ENCODE measurements at regions not wholly inside any gene's neighbourhood (a gene's known extent, or its start where the extent isn't known, plus 50 kb on each side); places are given as distances from the start of the nearest gene placed in this dataset.

DNA sequence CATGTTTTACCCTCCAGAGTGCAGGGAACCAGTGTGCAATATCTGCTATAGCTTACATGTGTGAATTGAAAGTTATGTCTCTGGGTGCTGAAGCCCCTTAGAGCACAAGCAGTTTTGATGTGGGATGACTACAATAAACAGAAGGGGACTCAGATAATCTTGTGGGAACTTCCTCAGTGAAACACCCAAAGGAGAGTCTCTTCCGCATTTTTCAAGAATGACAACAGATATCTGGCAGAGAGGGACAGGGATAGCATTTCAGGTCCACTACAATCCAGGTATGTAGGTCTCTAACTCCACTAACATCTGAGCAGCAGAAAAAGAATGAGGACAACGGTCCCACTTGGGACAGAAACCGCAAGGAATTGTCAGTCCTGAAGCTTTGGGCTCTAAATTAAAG, 67.6 kb upstream of the PDE4B start:
- TF ChIP-seq, protein P1, sequence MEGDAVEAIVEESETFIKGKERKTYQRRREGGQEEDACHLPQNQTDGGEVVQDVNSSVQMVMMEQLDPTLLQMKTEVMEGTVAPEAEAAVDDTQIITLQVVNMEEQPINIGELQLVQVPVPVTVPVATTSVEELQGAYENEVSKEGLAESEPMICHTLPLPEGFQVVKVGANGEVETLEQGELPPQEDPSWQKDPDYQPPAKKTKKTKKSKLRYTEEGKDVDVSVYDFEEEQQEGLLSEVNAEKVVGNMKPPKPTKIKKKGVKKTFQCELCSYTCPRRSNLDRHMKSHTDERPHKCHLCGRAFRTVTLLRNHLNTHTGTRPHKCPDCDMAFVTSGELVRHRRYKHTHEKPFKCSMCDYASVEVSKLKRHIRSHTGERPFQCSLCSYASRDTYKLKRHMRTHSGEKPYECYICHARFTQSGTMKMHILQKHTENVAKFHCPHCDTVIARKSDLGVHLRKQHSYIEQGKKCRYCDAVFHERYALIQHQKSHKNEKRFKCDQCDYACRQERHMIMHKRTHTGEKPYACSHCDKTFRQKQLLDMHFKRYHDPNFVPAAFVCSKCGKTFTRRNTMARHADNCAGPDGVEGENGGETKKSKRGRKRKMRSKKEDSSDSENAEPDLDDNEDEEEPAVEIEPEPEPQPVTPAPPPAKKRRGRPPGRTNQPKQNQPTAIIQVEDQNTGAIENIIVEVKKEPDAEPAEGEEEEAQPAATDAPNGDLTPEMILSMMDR (IDR thresholded peaks at IDR 0.05; ENCODE audit: low read depth, low read length) = no peak
- DNase-seq (ENCODE audit: extremely low read depth, low read depth) = no peak

DNA sequence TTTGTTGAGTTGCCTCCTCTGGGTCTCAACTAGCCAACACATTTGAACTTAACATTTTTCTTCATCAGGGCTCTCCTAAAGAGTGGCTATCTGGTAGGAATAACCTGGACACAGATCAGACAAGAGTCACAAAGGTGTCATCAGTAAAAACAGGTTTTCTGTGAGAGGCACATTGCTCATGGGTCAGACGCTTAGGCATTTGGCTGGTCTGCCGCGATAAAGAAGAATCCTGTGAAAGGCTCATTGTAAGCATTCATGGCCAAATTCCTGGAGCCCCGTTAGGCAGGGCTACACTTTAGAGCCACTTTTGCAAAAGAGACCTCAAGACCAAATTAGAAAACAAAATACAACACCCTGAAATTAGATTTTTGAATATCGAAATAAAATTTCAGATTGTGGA, 64.2 kb upstream of the PDE4B start:
- DNase-seq (ENCODE audit: extremely low read depth, low read depth) = no peak
- TF ChIP-seq, protein P1 (IDR thresholded peaks at IDR 0.05; ENCODE audit: low read depth, low read length) = no peak

DNA sequence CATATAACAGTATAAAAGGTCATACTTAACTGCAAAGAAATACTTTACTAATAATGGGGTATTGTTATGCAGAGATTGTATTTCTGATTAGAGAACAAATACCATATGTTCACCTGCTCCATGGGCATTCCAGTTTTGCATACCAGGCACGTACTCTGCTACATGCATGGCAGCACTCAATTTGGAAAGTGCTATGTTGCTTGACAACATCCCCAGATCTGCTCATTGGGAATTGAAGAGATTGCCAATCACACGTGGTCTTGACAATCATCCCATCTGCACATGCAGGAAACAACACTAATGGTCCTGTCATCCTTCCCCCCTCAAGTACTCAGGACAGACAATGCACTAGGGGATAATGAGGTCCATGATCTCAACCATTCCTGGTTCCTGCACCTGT, 63.4 kb upstream of the PDE4B start:
- DNase-seq (ENCODE audit: extremely low read depth, low read depth) = no peak
- TF ChIP-seq, protein P1 (IDR thresholded peaks at IDR 0.05; ENCODE audit: low read depth, low read length) = no peak

DNA sequence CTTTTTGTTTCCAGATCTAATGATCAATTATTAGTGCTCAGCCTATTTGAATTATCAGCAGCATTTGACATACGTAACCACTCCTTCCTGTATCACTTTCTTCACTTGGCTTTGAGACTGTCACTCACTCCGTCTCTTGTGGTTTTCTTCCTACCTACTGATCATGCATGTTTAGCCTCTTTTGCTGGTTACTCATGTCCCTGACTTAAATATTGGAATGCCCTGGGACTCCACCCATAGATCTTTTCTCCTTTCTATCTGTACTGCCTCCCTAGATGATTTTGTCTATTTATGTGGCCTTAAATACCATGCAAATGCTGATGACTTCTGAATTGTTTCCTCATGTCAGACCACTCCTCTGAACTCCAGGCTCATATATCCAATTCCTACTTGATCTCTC, 57.7 kb upstream of the PDE4B start:
- DNase-seq (ENCODE audit: extremely low read depth, low read depth) = no peak
- TF ChIP-seq, protein P1 (IDR thresholded peaks at IDR 0.05; ENCODE audit: low read depth, low read length) = no peak

DNA sequence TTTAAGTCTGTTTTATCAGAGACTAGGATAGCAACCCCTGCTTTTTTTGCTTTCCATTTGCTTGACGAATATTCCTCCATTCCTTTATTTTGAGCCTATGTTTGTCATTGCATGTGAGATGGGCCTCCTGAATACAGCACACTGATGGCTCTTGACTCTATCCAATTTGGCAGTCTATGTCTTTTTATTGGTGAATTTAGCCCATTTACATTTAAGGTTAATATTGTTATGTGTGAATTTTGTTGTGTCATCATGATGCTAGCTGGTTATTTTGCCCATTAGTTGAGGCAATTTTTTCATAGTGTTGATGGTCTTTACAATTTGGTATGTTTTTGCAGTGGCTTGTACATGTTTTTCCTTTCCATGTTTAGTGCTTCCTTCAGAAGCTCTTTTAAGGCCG, 50.7 kb upstream of the PDE4B start:
- TF ChIP-seq, protein P1 (IDR thresholded peaks at IDR 0.05; ENCODE audit: low read depth, low read length) = no peak

More for the DNA sequence above, 50.7 kb upstream of the PDE4B start:
- no peak for DNase-seq (ENCODE audit: extremely low read depth, low read depth)
